Karpas-422 (cell line): ENCODE measurements at regions not wholly inside any gene's neighbourhood (a gene's known extent, or its start where the extent isn't known, plus 50 kb on each side); places are given as distances from the start of the nearest gene placed in this dataset.

Experiments
- DNase-seq: peaks from one replicate; pipeline ENCODE4 v3.0.0-alpha.2; 2015
- H2AFZ ChIP-seq: fragments of 200-600 bp; sonication (generic); 2 replicates; pipeline ENCODE4 v1.6.1; 2014; ENCODE audit warnings: antibody characterized with exemption, low read length, mixed read lengths
- H3K27ac ChIP-seq: fragments of 200-600 bp; sonication (generic); 2 replicates; pipeline ENCODE4 v1.5.1; 2014; ENCODE audit warnings: mild to moderate bottlenecking, low read length, moderate library complexity
- H3K27me3 ChIP-seq: fragments of 200-600 bp; sonication (generic); 2 replicates; pipeline ENCODE4 v1.6.1; 2014; ENCODE audit warnings: low read length, mixed read lengths
- H3K36me3 ChIP-seq: fragments of 200-600 bp; sonication (generic); 2 replicates; pipeline ENCODE4 v1.6.1; 2014; ENCODE audit warnings: low read length, mixed read lengths; ENCODE audit not compliant: insufficient read depth
- H3K4me1 ChIP-seq: fragments of 200-600 bp; sonication (generic); 2 replicates; pipeline ENCODE4 v1.6.1; 2014; ENCODE audit warnings: mild to moderate bottlenecking, low read length, mixed read lengths
- H3K4me2 ChIP-seq: fragments of 200-600 bp; sonication (generic); 2 replicates; pipeline ENCODE4 v1.6.1; 2014; ENCODE audit warnings: low read length, low read depth, mild to moderate bottlenecking; ENCODE audit not compliant: poor library complexity, severe bottlenecking
- H3K4me3 ChIP-seq: fragments of 200-600 bp; sonication (generic); 2 replicates; pipeline ENCODE4 v1.5.1; 2014; ENCODE audit warnings: mild to moderate bottlenecking, antibody characterized with exemption, low read length, mixed read lengths
- H3K79me2 ChIP-seq: fragments of 200-600 bp; sonication (generic); 2 replicates; pipeline ENCODE4 v1.6.1; 2014; ENCODE audit warnings: mild to moderate bottlenecking, low read length, mixed read lengths
- H3K9ac ChIP-seq: fragments of 200-600 bp; sonication (generic); 2 replicates; pipeline ENCODE4 v1.6.0; 2014; ENCODE audit warnings: low read length
- H3K9me2 ChIP-seq: fragments of 200-600 bp; sonication (generic), shearing (Covaris generic); replicated peaks from 2 replicates; pipeline ENCODE4 v1.6.0; 2014; ENCODE audit warnings: mild to moderate bottlenecking, low read length, moderate library complexity; ENCODE audit not compliant: insufficient read depth
- H3K9me3 ChIP-seq: fragments of 300-700, 200-600 bp; sonication (generic); 2 replicates; pipeline ENCODE4 v1.6.1; 2014; ENCODE audit warnings: low read length, mixed read lengths
- H4K20me1 ChIP-seq: fragments of 200-600 bp; sonication (generic); 2 replicates; pipeline ENCODE4 v1.6.1; 2014; ENCODE audit warnings: mild to moderate bottlenecking, antibody characterized with exemption, low read length, low read depth; ENCODE audit not compliant: insufficient read depth

- Histone ChIP-seq H3K9ac (no peak overlapping the region), H3K4me3 (no peak overlapping the region), H3K36me3 (no peaks in the 10 kb centered on the region), H2AFZ (no peak overlapping the region), H3K9me3 (peaks cover 12% of the 10 kb centered on the region), H4K20me1 (no peaks in the 10 kb centered on the region), H3K27ac (no peak overlapping the region), H3K9me2 (no peaks in the 10 kb centered on the region), H3K4me2 (no peak overlapping the region), H3K27me3 (no peaks in the 10 kb centered on the region), H3K4me1 (no peaks in the 10 kb centered on the region), H3K79me2 (no peaks in the 10 kb centered on the region)
- no peak for DNase-seq
Observed at GRCh38 chr14:48771717-48772116, 814.5 kb downstream of the RPS29 start.

- Histone ChIP-seq H3K9ac (no peak overlapping the region), H3K4me1 (no peaks in the 10 kb centered on the region), H3K36me3 (no peaks in the 10 kb centered on the region), H3K4me2 (no peak overlapping the region), H2AFZ (no peak overlapping the region), H4K20me1 (no peaks in the 10 kb centered on the region), H3K9me3 (peaks cover 30% of the 10 kb centered on the region), H3K27me3 (no peaks in the 10 kb centered on the region), H3K4me3 (no peak overlapping the region), H3K9me2 (no peaks in the 10 kb centered on the region; the same call in 1 of the 2 replicates), H3K27ac (no peak overlapping the region), H3K79me2 (no peaks in the 10 kb centered on the region)
- no peak for DNase-seq
Observed at GRCh38 chr14:48751293-48751692, 834.9 kb downstream of the RPS29 start.

- no peak overlapping the region for H3K27ac ChIP-seq
- no peak overlapping the region for H3K9ac ChIP-seq
- no peaks in the 10 kb centered on the region for H3K36me3 ChIP-seq
- H3K4me2 ChIP-seq: no peak overlapping the region
- H3K79me2 ChIP-seq: no peaks in the 10 kb centered on the region
- no peak overlapping the region for H3K4me3 ChIP-seq
- H2AFZ ChIP-seq: no peak overlapping the region
- no peaks in the 10 kb centered on the region for H3K9me2 ChIP-seq
- H3K9me3 ChIP-seq: peaks cover 15% of the 10 kb centered on the region
- no peaks in the 10 kb centered on the region for H3K4me1 ChIP-seq
- no peaks in the 10 kb centered on the region for H4K20me1 ChIP-seq
- DNase-seq: no peak
- H3K27me3 ChIP-seq: no peaks in the 10 kb centered on the region
Observed at GRCh38 chr14:48748151-48748675, 838.0 kb downstream of the RPS29 start.

- Histone ChIP-seq H4K20me1 (no peaks in the 10 kb centered on the region), H3K36me3 (no peaks in the 10 kb centered on the region), H3K4me2 (no peak overlapping the region), H3K9me2 (no peaks in the 10 kb centered on the region), H3K9me3 (peaks cover 13% of the 10 kb centered on the region), H3K79me2 (no peaks in the 10 kb centered on the region), H3K9ac (no peak overlapping the region), H3K27me3 (no peaks in the 10 kb centered on the region), H3K4me1 (no peaks in the 10 kb centered on the region), H2AFZ (no peak overlapping the region), H3K27ac (no peak overlapping the region), H3K4me3 (no peak overlapping the region)
- DNase-seq: no peak
Observed at GRCh38 chr14:48747561-48748089, 838.6 kb downstream of the RPS29 start.

- no peaks in the 10 kb centered on the region for H3K36me3 ChIP-seq
Observed at GRCh38 chr14:48744202-48744601, 842.0 kb downstream of the RPS29 start.

GRCh38 chr14:48738186-48738925, 847.8 kb downstream of the RPS29 start:
- H3K9me3 ChIP-seq: peaks cover 34% of the 10 kb centered on the region

More at GRCh38 chr14:48744202-48744601, 842.0 kb downstream of the RPS29 start:
- Histone ChIP-seq H2AFZ (no peak overlapping the region), H3K9ac (no peak overlapping the region), H3K79me2 (no peaks in the 10 kb centered on the region), H3K4me3 (no peak overlapping the region), H3K27me3 (no peaks in the 10 kb centered on the region), H3K4me2 (no peak overlapping the region), H3K9me3 (peaks cover 19% of the 10 kb centered on the region), H3K27ac (no peak overlapping the region), H3K9me2 (no peaks in the 10 kb centered on the region), H4K20me1 (no peaks in the 10 kb centered on the region), H3K4me1 (no peaks in the 10 kb centered on the region)
- DNase-seq: no peak

GRCh38 chr14:48735607-48736006, 850.6 kb downstream of the RPS29 start:
- Histone ChIP-seq H4K20me1 (no peaks in the 10 kb centered on the region), H2AFZ (no peak overlapping the region), H3K4me2 (no peak overlapping the region), H3K9ac (no peak overlapping the region), H3K27ac (no peak overlapping the region), H3K4me3 (no peak overlapping the region), H3K36me3 (no peaks in the 10 kb centered on the region), H3K9me2 (no peaks in the 10 kb centered on the region), H3K4me1 (no peaks in the 10 kb centered on the region), H3K9me3 (peaks cover 33% of the 10 kb centered on the region), H3K27me3 (no peaks in the 10 kb centered on the region), H3K79me2 (no peaks in the 10 kb centered on the region)
- DNase-seq: no peak

More at GRCh38 chr14:48738186-48738925, 847.8 kb downstream of the RPS29 start:
- H3K79me2 ChIP-seq: no peaks in the 10 kb centered on the region
- no peaks in the 10 kb centered on the region for H3K4me1 ChIP-seq
- no peak overlapping the region for H3K9ac ChIP-seq
- no peaks in the 10 kb centered on the region for H3K9me2 ChIP-seq
- no peak overlapping the region for H3K4me3 ChIP-seq
- no peak overlapping the region for H2AFZ ChIP-seq
- H3K36me3 ChIP-seq: no peaks in the 10 kb centered on the region
- no peaks in the 10 kb centered on the region for H4K20me1 ChIP-seq
- no peak for DNase-seq
- no peak overlapping the region for H3K4me2 ChIP-seq
- H3K27ac ChIP-seq: no peak overlapping the region
- no peaks in the 10 kb centered on the region for H3K27me3 ChIP-seq

GRCh38 chr14:48731260-48731659, 854.9 kb downstream of the RPS29 start:
- Histone ChIP-seq H3K9ac (no peak overlapping the region), H3K27me3 (no peaks in the 10 kb centered on the region), H3K36me3 (no peaks in the 10 kb centered on the region), H2AFZ (no peak overlapping the region), H4K20me1 (no peaks in the 10 kb centered on the region), H3K79me2 (no peaks in the 10 kb centered on the region), H3K4me3 (no peak overlapping the region), H3K9me3 (peaks cover 36% of the 10 kb centered on the region), H3K9me2 (no peaks in the 10 kb centered on the region), H3K27ac (no peak overlapping the region), H3K4me2 (no peak overlapping the region), H3K4me1 (no peaks in the 10 kb centered on the region)
- no peak for DNase-seq
